ENCODE measurements at regions not wholly inside any gene's neighbourhood (a gene's known extent, or its start where the extent isn't known, plus 50 kb on each side); places are given as distances from the start of the nearest gene placed in this dataset.

DNA sequence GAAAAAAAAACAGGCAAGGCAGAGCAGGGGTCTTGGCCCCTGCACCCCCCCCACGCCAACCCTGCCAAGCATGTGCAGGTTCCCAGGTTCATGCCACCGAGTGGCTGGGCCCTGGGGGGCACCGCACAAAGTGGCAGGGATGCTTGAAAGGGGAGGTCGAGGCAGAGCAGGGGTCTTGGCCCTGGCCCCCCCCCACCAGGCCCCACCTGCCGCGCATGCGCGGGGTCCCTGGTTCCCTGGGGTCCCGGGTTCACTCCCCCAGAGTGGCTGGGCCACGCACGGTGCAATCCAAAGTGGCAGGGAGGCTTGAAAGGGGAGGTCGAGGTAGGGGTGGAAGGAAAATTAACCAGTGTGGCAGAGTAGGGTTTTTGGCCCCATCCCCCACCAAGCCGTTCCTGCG lies 312.2 kb downstream of the ALG10 start:
- TF ChIP-seq, protein P1, sequence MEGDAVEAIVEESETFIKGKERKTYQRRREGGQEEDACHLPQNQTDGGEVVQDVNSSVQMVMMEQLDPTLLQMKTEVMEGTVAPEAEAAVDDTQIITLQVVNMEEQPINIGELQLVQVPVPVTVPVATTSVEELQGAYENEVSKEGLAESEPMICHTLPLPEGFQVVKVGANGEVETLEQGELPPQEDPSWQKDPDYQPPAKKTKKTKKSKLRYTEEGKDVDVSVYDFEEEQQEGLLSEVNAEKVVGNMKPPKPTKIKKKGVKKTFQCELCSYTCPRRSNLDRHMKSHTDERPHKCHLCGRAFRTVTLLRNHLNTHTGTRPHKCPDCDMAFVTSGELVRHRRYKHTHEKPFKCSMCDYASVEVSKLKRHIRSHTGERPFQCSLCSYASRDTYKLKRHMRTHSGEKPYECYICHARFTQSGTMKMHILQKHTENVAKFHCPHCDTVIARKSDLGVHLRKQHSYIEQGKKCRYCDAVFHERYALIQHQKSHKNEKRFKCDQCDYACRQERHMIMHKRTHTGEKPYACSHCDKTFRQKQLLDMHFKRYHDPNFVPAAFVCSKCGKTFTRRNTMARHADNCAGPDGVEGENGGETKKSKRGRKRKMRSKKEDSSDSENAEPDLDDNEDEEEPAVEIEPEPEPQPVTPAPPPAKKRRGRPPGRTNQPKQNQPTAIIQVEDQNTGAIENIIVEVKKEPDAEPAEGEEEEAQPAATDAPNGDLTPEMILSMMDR (IDR thresholded peaks at IDR 0.05; ENCODE audit: low read length), result no peak
- TF ChIP-seq EZH2 (IDR thresholded peaks at IDR 0.05; ENCODE audit: borderline replicate concordance, low read length), result no peak
